GM12878 (cell line): ENCODE measurements at regions not wholly inside any gene's neighbourhood (a gene's known extent, or its start where the extent isn't known, plus 50 kb on each side); places are given as distances from the start of the nearest gene placed in this dataset.

ENCODE experiments used
- BACH1 ChIP-seq: fragments of 450-650 bp; IDR thresholded peaks from 2 replicates; pipeline ENCODE4 v1.6.1; 2017; ENCODE audit warnings: mild to moderate bottlenecking, borderline replicate concordance
- BHLHE40 ChIP-seq, 2 experiments: fragments of 450-650 bp in 1 of 2; IDR thresholded peaks; 2 replicates each; pipeline ENCODE4 v1.6.1; 2011 to 2017; ENCODE audit warnings: low read depth in 2 of 2, borderline replicate concordance in 1 of 2, improper control_type of control experiment in 1 of 2, low read length in 1 of 2, mild to moderate bottlenecking in 1 of 2
- CHD2 ChIP-seq: IDR thresholded peaks from 2 replicates; pipeline ENCODE4 v1.6.1; 2011; ENCODE audit warnings: low read depth, low read length, improper control_type of control experiment, borderline replicate concordance
- DPF2 ChIP-seq: fragments of 450-650 bp; IDR thresholded peaks from 2 replicates; pipeline ENCODE4 v1.6.1; 2017; ENCODE audit warnings: mild to moderate bottlenecking
- ETV6 ChIP-seq, 2 experiments: fragments of 450-650 bp in 1 of 2; IDR thresholded peaks in 1 of 2; conservative IDR thresholded peaks in 1 of 2; 2 replicates each; pipeline ENCODE4 v1.6.1; 2014; ENCODE audit warnings: antibody characterized with exemption in 1 of 2, borderline replicate concordance in 1 of 2, low read depth in 1 of 2, mild to moderate bottlenecking in 1 of 2, moderate library complexity in 1 of 2
- KDM1A ChIP-seq: fragments of 200-600 bp; sonication (generic); IDR thresholded peaks from 2 replicates; pipeline ENCODE4 v1.6.1; 2016; ENCODE audit warnings: borderline replicate concordance
- MEF2B ChIP-seq: fragments of 450-650 bp; IDR thresholded peaks from 2 replicates; pipeline ENCODE4 v1.6.1; 2018; ENCODE audit warnings: mild to moderate bottlenecking, moderate library complexity; ENCODE audit not compliant: partially characterized antibody, poor library complexity, severe bottlenecking
- NBN ChIP-seq: fragments of 450-650 bp; IDR thresholded peaks from 2 replicates; pipeline ENCODE4 v1.6.1; 2016
- POLR2A ChIP-seq: IDR thresholded peaks from 2 replicates; pipeline ENCODE4 v1.6.1; 2011; ENCODE audit warnings: low read depth, mild to moderate bottlenecking, low read length
- POLR2AphosphoS5 ChIP-seq: IDR thresholded peaks from 2 replicates; pipeline ENCODE4 v1.6.1; 2011; ENCODE audit warnings: mild to moderate bottlenecking, low read length, inconsistent platforms
- SIX5 ChIP-seq: IDR thresholded peaks from 2 replicates; pipeline ENCODE4 v1.6.1; 2011; ENCODE audit warnings: mild to moderate bottlenecking, low read depth, low read length, moderate library complexity; ENCODE audit not compliant: severe bottlenecking
- TAF1 ChIP-seq: IDR thresholded peaks from 2 replicates; pipeline ENCODE4 v1.6.1; 2011; ENCODE audit warnings: mild to moderate bottlenecking, low read depth, low read length, borderline replicate concordance
- TF ChIP-seq, protein P1 (sequence below), 3 experiments: IDR thresholded peaks in 2 of 3; conservative IDR thresholded peaks in 1 of 3; 2 replicates each; pipeline ENCODE4 v1.5.1; 2011; ENCODE audit warnings: low read depth in 3 of 3, low read length in 3 of 3, mild to moderate bottlenecking in 3 of 3, control low read depth in 2 of 3, moderate library complexity in 2 of 3, inconsistent platforms in 1 of 3, mixed read lengths in 1 of 3; ENCODE audit not compliant: control insufficient read depth in 2 of 3, insufficient read depth in 1 of 3; ENCODE audit errors: extremely low read depth in 1 of 3
- TF ChIP-seq, protein P2 (sequence below): IDR thresholded peaks from 2 replicates; pipeline ENCODE4 v1.6.1; 2012; ENCODE audit warnings: low read depth, low read length, improper control_type of control experiment

DNA sequence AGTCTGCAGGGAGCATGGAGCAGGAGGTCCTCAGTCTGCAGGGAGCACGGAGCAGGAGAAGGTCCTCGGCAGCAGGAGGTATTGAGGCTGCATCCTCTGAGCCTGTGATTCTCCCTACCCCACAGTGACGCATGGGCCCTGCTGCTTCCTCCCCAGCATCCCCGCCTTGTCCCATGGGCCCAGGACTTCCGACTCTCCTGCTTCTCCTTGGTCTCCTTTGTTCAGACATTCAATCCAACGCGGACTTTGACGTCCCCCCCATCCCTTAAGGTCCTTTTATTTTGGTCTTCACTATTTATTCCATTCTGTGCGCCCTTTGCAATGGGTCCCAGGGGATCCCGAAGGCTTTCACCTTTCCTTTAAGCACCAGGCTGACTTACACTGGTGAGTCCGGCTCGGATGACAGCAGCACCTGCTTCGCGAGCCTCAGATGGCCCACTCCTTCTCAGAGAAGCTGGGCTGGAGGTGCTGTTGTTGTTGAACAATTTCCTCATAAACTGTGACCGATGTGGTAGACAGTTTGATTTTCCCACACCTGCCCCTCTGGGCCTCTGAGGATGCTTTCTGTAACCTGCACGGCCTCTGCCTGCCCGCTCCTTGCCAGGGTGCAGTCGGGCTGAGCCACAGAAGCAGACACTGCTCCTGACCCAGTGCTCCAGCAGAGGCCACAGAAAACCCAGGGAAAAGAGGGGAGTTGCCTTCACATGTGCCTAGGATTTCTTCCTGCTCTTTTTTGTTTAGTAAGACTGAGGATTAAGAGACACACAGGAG is 407.2 kb upstream of the SHH start:
- TF ChIP-seq KDM1A (no peak), MEF2B (peak; percentile 41), POLR2AphosphoS5 (no peak), POLR2A (no peak), SIX5 (no peak), TAF1 (no peak), NBN (no peak), DPF2 (no peak), BHLHE40 (IDR thresholded peaks at IDR 0.05; ENCODE audit: borderline replicate concordance in 1 of 2, low read depth in 2 of 2, low read length in 1 of 2) (no peak), CHD2 (no peak), BACH1 (no peak), ETV6 (conservative IDR thresholded peaks at IDR 0.05 in 1 of 2, IDR thresholded peaks at IDR 0.05 in 1 of 2; ENCODE audit: borderline replicate concordance in 1 of 2, low read depth in 1 of 2) (no peak)
- TF ChIP-seq, protein P1, sequence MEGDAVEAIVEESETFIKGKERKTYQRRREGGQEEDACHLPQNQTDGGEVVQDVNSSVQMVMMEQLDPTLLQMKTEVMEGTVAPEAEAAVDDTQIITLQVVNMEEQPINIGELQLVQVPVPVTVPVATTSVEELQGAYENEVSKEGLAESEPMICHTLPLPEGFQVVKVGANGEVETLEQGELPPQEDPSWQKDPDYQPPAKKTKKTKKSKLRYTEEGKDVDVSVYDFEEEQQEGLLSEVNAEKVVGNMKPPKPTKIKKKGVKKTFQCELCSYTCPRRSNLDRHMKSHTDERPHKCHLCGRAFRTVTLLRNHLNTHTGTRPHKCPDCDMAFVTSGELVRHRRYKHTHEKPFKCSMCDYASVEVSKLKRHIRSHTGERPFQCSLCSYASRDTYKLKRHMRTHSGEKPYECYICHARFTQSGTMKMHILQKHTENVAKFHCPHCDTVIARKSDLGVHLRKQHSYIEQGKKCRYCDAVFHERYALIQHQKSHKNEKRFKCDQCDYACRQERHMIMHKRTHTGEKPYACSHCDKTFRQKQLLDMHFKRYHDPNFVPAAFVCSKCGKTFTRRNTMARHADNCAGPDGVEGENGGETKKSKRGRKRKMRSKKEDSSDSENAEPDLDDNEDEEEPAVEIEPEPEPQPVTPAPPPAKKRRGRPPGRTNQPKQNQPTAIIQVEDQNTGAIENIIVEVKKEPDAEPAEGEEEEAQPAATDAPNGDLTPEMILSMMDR (IDR thresholded peaks at IDR 0.05 in 2 of 3, conservative IDR thresholded peaks at IDR 0.05 in 1 of 3; ENCODE audit: control insufficient read depth in 2 of 3, extremely low read depth in 1 of 3, insufficient read depth in 1 of 3, low read depth in 3 of 3, low read length in 3 of 3): no peak
- TF ChIP-seq, protein P2, sequence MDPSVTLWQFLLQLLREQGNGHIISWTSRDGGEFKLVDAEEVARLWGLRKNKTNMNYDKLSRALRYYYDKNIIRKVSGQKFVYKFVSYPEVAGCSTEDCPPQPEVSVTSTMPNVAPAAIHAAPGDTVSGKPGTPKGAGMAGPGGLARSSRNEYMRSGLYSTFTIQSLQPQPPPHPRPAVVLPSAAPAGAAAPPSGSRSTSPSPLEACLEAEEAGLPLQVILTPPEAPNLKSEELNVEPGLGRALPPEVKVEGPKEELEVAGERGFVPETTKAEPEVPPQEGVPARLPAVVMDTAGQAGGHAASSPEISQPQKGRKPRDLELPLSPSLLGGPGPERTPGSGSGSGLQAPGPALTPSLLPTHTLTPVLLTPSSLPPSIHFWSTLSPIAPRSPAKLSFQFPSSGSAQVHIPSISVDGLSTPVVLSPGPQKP: no peak
